Peyer's patch (tissue), 4 donors: ENCODE measurements at regions not wholly inside any gene's neighbourhood (a gene's known extent, or its start where the extent isn't known, plus 50 kb on each side); places are given as distances from the start of the nearest gene placed in this dataset.

Experiments used
- POLR2A ChIP-seq, 2 donors: fragments of 450-650 bp; IDR thresholded peaks; one replicate each; pipeline ENCODE4 v1.5.1; 2017; ENCODE audit warnings: antibody characterized with exemption in 2 of 2, mild to moderate bottlenecking in 2 of 2, moderate library complexity in 2 of 2
- TF ChIP-seq, protein P1 (sequence below), 6 experiments: fragments of 450-650 bp in 4 of 6; fragments of 200-600 bp in 2 of 6; sonication (generic) in 1 of 6; IDR thresholded peaks; one replicate each; pipeline ENCODE4 v1.5.1; 2017 to 2019; ENCODE audit warnings: antibody characterized with exemption in 6 of 6, mild to moderate bottlenecking in 3 of 6, moderate library complexity in 1 of 6

DNA sequence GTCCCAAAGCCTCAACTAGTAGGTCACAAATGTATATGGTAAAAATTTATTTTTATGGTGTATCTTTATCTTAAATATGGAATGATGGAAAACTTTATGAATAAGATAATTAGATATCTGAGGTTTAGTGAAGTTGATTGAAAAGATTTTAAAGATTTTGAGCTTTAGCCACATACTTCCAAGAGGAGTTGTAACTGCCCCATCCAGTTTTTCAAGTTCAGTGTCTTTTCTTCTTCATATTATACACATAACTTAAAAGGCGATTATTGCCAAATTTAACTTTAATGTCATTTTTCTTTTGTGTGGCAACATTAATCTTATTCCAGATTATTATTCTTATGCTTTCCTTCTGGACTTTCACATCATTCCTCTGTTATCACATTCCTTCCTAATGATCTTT lies 266.4 kb downstream of the TINAG start:
- TF ChIP-seq, protein P1, sequence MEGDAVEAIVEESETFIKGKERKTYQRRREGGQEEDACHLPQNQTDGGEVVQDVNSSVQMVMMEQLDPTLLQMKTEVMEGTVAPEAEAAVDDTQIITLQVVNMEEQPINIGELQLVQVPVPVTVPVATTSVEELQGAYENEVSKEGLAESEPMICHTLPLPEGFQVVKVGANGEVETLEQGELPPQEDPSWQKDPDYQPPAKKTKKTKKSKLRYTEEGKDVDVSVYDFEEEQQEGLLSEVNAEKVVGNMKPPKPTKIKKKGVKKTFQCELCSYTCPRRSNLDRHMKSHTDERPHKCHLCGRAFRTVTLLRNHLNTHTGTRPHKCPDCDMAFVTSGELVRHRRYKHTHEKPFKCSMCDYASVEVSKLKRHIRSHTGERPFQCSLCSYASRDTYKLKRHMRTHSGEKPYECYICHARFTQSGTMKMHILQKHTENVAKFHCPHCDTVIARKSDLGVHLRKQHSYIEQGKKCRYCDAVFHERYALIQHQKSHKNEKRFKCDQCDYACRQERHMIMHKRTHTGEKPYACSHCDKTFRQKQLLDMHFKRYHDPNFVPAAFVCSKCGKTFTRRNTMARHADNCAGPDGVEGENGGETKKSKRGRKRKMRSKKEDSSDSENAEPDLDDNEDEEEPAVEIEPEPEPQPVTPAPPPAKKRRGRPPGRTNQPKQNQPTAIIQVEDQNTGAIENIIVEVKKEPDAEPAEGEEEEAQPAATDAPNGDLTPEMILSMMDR (IDR thresholded peaks at IDR 0.05): no peak
- TF ChIP-seq POLR2A (IDR thresholded peaks at IDR 0.05): no peak
